IMR-90 (cell line): ENCODE measurements at regions not wholly inside any gene's neighbourhood (a gene's known extent, or its start where the extent isn't known, plus 50 kb on each side); places are given as distances from the start of the nearest gene placed in this dataset.

Experiments used
- MAZ ChIP-seq: IDR thresholded peaks from 2 replicates; pipeline ENCODE4 v1.6.1; 2012; ENCODE audit warnings: low read depth, mild to moderate bottlenecking, low read length, improper control_type of control experiment, moderate library complexity, borderline replicate concordance
- POLR2A ChIP-seq: IDR thresholded peaks from 2 replicates; pipeline ENCODE4 v1.6.1; 2012; ENCODE audit warnings: mild to moderate bottlenecking, low read depth, low read length
- RAD21 ChIP-seq: IDR thresholded peaks from 2 replicates; pipeline ENCODE4 v1.6.1; 2012; ENCODE audit warnings: low read length, improper control_type of control experiment
- RCOR1 ChIP-seq: IDR thresholded peaks from 2 replicates; pipeline ENCODE4 v1.6.1; 2012; ENCODE audit warnings: mild to moderate bottlenecking, low read length, improper control_type of control experiment; ENCODE audit not compliant: insufficient replicate concordance
- TF ChIP-seq, protein P1 (sequence below): conservative IDR thresholded peaks from 2 replicates; pipeline ENCODE4 v1.5.1; 2012; ENCODE audit warnings: mild to moderate bottlenecking, low read depth, low read length, improper control_type of control experiment

DNA sequence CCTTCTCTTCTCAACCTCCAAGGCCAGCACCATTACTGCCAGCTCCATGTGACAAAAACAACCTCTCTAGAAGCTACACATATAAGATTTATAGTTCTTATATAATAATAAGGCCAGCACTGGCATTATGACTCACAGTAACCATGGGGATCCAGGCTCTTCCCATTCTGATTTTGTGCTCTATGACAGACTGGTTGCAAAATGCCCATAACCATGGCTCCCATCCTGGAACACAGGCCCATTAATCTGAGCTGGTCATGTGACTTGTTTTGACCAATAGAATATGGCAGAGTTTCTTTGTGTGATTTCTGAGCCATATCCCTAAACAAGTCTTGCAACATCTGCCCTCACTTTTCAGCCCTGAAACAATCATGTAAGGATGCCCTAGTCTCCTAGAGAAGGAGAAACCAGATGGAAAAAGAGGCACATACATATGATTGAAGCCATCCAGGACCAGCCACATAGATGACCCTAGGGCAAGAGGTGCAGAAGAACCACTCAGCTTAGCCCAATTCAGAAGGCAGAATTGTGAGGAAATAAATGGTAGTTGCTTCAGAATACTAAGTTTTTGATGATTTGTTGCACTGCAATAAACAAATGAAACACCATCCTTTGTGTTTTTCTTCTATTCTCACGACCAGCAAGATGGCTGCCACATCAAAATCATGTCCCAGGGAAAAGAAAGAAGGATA is 173.9 kb downstream of the SUCLG1 start:
- TF ChIP-seq POLR2A (no peak), RCOR1 (no peak), RAD21 (no peak), MAZ (no peak)
- TF ChIP-seq, protein P1, sequence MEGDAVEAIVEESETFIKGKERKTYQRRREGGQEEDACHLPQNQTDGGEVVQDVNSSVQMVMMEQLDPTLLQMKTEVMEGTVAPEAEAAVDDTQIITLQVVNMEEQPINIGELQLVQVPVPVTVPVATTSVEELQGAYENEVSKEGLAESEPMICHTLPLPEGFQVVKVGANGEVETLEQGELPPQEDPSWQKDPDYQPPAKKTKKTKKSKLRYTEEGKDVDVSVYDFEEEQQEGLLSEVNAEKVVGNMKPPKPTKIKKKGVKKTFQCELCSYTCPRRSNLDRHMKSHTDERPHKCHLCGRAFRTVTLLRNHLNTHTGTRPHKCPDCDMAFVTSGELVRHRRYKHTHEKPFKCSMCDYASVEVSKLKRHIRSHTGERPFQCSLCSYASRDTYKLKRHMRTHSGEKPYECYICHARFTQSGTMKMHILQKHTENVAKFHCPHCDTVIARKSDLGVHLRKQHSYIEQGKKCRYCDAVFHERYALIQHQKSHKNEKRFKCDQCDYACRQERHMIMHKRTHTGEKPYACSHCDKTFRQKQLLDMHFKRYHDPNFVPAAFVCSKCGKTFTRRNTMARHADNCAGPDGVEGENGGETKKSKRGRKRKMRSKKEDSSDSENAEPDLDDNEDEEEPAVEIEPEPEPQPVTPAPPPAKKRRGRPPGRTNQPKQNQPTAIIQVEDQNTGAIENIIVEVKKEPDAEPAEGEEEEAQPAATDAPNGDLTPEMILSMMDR, result no peak
